WTC11 (cell line): ENCODE measurements at regions not wholly inside any gene's neighbourhood (a gene's known extent, or its start where the extent isn't known, plus 50 kb on each side); places are given as distances from the start of the nearest gene placed in this dataset.

Experiments used
- GTF2I ChIP-seq: fragments of 250-450 bp; sonication (Bioruptor Pico); conservative IDR thresholded peaks from 2 replicates; pipeline ENCODE4 v1.4.0; 2021; ENCODE audit warnings: mild to moderate bottlenecking
- JUN ChIP-seq: sonication (generic); formaldehyde crosslinking; IDR thresholded peaks from 2 replicates; pipeline ENCODE4 v1.8.0; 2023; ENCODE audit warnings: mild to moderate bottlenecking, missing genetic modification reagents
- MXD4 ChIP-seq: fragments of 250-450 bp; sonication (Bioruptor Pico); IDR thresholded peaks from 2 replicates; pipeline ENCODE4 v1.8.0; 2021; ENCODE audit warnings: mild to moderate bottlenecking, moderate library complexity, borderline replicate concordance
- NR3C1 ChIP-seq: sonication (generic); formaldehyde crosslinking; conservative IDR thresholded peaks from 2 replicates; pipeline ENCODE4 v1.8.1; 2023; ENCODE audit warnings: low read depth, mild to moderate bottlenecking, missing genetic modification reagents
- ZNF232 ChIP-seq: sonication (generic); formaldehyde crosslinking; IDR thresholded peaks from 2 replicates; pipeline ENCODE4 v1.8.0; 2022; ENCODE audit warnings: mild to moderate bottlenecking, missing genetic modification reagents
- TF ChIP-seq, protein P1 (sequence below): fragments of 200-600 bp; IDR thresholded peaks from 2 replicates; pipeline ENCODE4 v1.8.0; 2022; ENCODE audit warnings: antibody characterized with exemption
- TF ChIP-seq, protein P2 (sequence below): sonication (generic); formaldehyde crosslinking; IDR thresholded peaks from 2 replicates; pipeline ENCODE4 v1.8.1; 2023; ENCODE audit warnings: mild to moderate bottlenecking, missing genetic modification reagents
- TF ChIP-seq, protein P3 (sequence below): sonication (generic); formaldehyde crosslinking; IDR thresholded peaks from 2 replicates; pipeline ENCODE4 v1.8.1; 2022; ENCODE audit warnings: missing genetic modification reagents, borderline replicate concordance
- TF ChIP-seq, protein P4 (sequence below): sonication (generic); formaldehyde crosslinking; IDR thresholded peaks from 2 replicates; pipeline ENCODE4 v1.8.0; 2022; ENCODE audit warnings: mild to moderate bottlenecking, missing genetic modification reagents

DNA sequence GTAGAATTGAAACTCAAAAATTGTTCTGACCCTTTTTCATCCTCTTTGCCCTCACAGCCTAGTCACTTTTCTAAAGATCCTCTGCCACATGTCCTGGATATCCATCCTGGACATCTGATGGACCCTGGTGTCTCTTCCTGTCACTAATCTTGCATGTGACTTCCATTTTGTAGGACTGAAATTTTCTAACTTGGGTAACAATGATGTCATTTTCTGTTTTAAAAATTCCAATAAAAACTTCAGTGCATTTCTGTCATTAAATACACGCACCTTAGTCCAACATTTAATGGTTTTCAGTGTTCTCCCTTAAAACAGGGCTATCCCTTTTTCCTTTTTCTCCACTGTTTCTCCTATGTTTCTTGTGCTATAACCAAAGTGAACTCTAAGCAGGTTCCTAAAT is 684.9 kb upstream of the ANKRD30A start:
- TF ChIP-seq GTF2I (CRISPR knock-in tag) = no peak
- TF ChIP-seq, protein P1, sequence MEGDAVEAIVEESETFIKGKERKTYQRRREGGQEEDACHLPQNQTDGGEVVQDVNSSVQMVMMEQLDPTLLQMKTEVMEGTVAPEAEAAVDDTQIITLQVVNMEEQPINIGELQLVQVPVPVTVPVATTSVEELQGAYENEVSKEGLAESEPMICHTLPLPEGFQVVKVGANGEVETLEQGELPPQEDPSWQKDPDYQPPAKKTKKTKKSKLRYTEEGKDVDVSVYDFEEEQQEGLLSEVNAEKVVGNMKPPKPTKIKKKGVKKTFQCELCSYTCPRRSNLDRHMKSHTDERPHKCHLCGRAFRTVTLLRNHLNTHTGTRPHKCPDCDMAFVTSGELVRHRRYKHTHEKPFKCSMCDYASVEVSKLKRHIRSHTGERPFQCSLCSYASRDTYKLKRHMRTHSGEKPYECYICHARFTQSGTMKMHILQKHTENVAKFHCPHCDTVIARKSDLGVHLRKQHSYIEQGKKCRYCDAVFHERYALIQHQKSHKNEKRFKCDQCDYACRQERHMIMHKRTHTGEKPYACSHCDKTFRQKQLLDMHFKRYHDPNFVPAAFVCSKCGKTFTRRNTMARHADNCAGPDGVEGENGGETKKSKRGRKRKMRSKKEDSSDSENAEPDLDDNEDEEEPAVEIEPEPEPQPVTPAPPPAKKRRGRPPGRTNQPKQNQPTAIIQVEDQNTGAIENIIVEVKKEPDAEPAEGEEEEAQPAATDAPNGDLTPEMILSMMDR = no peak
- TF ChIP-seq ZNF232 = no peak
- TF ChIP-seq NR3C1 (CRISPR knock-in tag) = no peak
- TF ChIP-seq MXD4 (CRISPR knock-in tag) = no peak
- no peak for TF ChIP-seq JUN (CRISPR knock-in tag)
- TF ChIP-seq, protein P2, sequence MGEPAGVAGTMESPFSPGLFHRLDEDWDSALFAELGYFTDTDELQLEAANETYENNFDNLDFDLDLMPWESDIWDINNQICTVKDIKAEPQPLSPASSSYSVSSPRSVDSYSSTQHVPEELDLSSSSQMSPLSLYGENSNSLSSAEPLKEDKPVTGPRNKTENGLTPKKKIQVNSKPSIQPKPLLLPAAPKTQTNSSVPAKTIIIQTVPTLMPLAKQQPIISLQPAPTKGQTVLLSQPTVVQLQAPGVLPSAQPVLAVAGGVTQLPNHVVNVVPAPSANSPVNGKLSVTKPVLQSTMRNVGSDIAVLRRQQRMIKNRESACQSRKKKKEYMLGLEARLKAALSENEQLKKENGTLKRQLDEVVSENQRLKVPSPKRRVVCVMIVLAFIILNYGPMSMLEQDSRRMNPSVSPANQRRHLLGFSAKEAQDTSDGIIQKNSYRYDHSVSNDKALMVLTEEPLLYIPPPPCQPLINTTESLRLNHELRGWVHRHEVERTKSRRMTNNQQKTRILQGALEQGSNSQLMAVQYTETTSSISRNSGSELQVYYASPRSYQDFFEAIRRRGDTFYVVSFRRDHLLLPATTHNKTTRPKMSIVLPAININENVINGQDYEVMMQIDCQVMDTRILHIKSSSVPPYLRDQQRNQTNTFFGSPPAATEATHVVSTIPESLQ (CRISPR knock-in tag) = no peak
- TF ChIP-seq, protein P3, sequence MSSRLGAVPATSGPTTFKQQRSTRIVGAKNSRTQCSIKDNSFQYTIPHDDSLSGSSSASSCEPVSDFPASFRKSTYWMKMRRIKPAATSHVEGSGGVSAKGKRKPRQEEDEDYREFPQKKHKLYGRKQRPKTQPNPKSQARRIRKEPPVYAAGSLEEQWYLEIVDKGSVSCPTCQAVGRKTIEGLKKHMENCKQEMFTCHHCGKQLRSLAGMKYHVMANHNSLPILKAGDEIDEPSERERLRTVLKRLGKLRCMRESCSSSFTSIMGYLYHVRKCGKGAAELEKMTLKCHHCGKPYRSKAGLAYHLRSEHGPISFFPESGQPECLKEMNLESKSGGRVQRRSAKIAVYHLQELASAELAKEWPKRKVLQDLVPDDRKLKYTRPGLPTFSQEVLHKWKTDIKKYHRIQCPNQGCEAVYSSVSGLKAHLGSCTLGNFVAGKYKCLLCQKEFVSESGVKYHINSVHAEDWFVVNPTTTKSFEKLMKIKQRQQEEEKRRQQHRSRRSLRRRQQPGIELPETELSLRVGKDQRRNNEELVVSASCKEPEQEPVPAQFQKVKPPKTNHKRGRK (CRISPR knock-in tag) = no peak
- TF ChIP-seq, protein P4, sequence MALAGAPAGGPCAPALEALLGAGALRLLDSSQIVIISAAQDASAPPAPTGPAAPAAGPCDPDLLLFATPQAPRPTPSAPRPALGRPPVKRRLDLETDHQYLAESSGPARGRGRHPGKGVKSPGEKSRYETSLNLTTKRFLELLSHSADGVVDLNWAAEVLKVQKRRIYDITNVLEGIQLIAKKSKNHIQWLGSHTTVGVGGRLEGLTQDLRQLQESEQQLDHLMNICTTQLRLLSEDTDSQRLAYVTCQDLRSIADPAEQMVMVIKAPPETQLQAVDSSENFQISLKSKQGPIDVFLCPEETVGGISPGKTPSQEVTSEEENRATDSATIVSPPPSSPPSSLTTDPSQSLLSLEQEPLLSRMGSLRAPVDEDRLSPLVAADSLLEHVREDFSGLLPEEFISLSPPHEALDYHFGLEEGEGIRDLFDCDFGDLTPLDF (CRISPR knock-in tag) = no peak
